ENCODE measurements at regions not wholly inside any gene's neighbourhood (a gene's known extent, or its start where the extent isn't known, plus 50 kb on each side); places are given as distances from the start of the nearest gene placed in this dataset.

DNA sequence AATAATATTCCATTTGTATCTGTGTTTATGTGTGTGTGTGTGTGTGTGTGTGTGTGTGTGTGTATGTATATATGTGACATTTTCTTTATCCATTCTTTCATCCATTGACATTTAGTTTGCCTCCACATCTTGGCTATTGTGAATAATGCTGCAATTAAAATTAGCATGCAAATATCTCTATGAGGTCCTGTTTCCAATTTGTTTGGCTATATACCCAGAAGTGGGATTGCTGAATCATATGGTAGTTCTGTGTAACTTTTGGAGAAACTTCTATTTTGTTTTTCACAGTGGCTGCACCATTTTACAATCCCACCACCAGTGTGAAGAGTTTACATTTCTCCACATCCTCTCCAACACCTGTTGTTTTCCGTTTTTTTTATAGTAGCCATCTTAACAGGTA lies 53.1 kb downstream of the CH25H start:
- TF ChIP-seq, protein P1, sequence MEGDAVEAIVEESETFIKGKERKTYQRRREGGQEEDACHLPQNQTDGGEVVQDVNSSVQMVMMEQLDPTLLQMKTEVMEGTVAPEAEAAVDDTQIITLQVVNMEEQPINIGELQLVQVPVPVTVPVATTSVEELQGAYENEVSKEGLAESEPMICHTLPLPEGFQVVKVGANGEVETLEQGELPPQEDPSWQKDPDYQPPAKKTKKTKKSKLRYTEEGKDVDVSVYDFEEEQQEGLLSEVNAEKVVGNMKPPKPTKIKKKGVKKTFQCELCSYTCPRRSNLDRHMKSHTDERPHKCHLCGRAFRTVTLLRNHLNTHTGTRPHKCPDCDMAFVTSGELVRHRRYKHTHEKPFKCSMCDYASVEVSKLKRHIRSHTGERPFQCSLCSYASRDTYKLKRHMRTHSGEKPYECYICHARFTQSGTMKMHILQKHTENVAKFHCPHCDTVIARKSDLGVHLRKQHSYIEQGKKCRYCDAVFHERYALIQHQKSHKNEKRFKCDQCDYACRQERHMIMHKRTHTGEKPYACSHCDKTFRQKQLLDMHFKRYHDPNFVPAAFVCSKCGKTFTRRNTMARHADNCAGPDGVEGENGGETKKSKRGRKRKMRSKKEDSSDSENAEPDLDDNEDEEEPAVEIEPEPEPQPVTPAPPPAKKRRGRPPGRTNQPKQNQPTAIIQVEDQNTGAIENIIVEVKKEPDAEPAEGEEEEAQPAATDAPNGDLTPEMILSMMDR (IDR thresholded peaks at IDR 0.05), result no peak
- TF ChIP-seq POLR2A (IDR thresholded peaks at IDR 0.05), result no peak
